Stimulated activated CD4-positive, alpha-beta T cell treated with anti-CD3 and anti-CD28 coated beads, Interleukin-1b, Interleukin-23, amount 100 ng/mL, for 4 hours (primary cell): ENCODE measurements at regions not wholly inside any gene's neighbourhood (a gene's known extent, or its start where the extent isn't known, plus 50 kb on each side); places are given as distances from the start of the nearest gene placed in this dataset.
"Not testable (repeated sequence)": the region's sequence is repeated elsewhere in the genome, so short reads cannot be mapped to it uniquely, and the experiment has no call there.

Source experiments
- DNase-seq, 2 donors: peaks; one replicate each; pipeline ENCODE4 v3.0.0-alpha.2; 2020; ENCODE audit warnings: low read depth in 2 of 2

- DNase-seq: no peak
Measured at GRCh38 chr4:138501614-138502013, 259.5 kb upstream of the SLC7A11 start.

- no peak for DNase-seq
Measured at GRCh38 chr4:138500869-138501268, 258.7 kb upstream of the SLC7A11 start.

GRCh38 chr4:138499627-138500026 is 257.5 kb upstream of the SLC7A11 start:
- DNase-seq: no peak

GRCh38 chr4:138494931-138495330 is 252.8 kb upstream of the SLC7A11 start:
- DNase-seq: no peak

- no peak for DNase-seq
Measured at GRCh38 chr4:138494116-138494515, 252.0 kb upstream of the SLC7A11 start.

GRCh38 chr4:138492176-138492575 is 250.0 kb upstream of the SLC7A11 start:
- DNase-seq: no peak

- DNase-seq: no peak
Measured at GRCh38 chr4:138488533-138488932, 246.4 kb upstream of the SLC7A11 start.

- no peak for DNase-seq
Measured at GRCh38 chr4:138487670-138488069, 245.5 kb upstream of the SLC7A11 start.

GRCh38 chr4:138487230-138487629 is 245.1 kb upstream of the SLC7A11 start:
- no peak for DNase-seq

- DNase-seq: no peak
Measured at GRCh38 chr4:138485498-138485897, 243.3 kb upstream of the SLC7A11 start.

- no peak for DNase-seq
Measured at GRCh38 chr4:138475116-138475515, 233.0 kb upstream of the SLC7A11 start.

GRCh38 chr4:138473339-138473738 is 231.2 kb upstream of the SLC7A11 start:
- DNase-seq: no peak

- DNase-seq: no peak
Measured at GRCh38 chr4:138460477-138461414, 218.6 kb upstream of the SLC7A11 start.

- DNase-seq: no peak
Measured at GRCh38 chr4:138458751-138459150, 216.6 kb upstream of the SLC7A11 start.

GRCh38 chr4:138456349-138456748 is 214.2 kb upstream of the SLC7A11 start:
- not testable (repeated sequence) for DNase-seq

- DNase-seq: no peak
Measured at GRCh38 chr4:138455097-138455496, 212.9 kb upstream of the SLC7A11 start.

- DNase-seq: no peak
Measured at GRCh38 chr4:138452826-138453225, 210.7 kb upstream of the SLC7A11 start.

GRCh38 chr4:138451276-138451663 is 209.1 kb upstream of the SLC7A11 start:
- DNase-seq: no peak

GRCh38 chr4:138450546-138451275 is 208.6 kb upstream of the SLC7A11 start:
- DNase-seq: no peak

- DNase-seq: no peak
Measured at GRCh38 chr4:138449938-138450337, 207.8 kb upstream of the SLC7A11 start.

GRCh38 chr4:138448169-138448568 is 206.0 kb upstream of the SLC7A11 start:
- DNase-seq: no peak

GRCh38 chr4:138446456-138446855 is 204.3 kb upstream of the SLC7A11 start:
- no peak for DNase-seq

GRCh38 chr4:138445098-138445497 is 202.9 kb upstream of the SLC7A11 start:
- DNase-seq: no peak
